ENCODE measurements at regions not wholly inside any gene's neighbourhood (a gene's known extent, or its start where the extent isn't known, plus 50 kb on each side); places are given as distances from the start of the nearest gene placed in this dataset.

- Histone ChIP-seq H3K4me2 (ENCODE audit: insufficient read depth, low read length) (no peak overlapping the region), H3K9ac (ENCODE audit: low read depth, low read length) (no peak overlapping the region), H3K27ac (ENCODE audit: low read length) (no peak overlapping the region), H2AFZ (ENCODE audit: low read depth, low read length) (no peak overlapping the region), H3K4me3 (ENCODE audit: low read depth in 1 of 2, low read length in 2 of 2) (no peak overlapping the region), H3K79me2 (ENCODE audit: insufficient read depth, low read length) (no peaks in the 10 kb centered on the region), H4K20me1 (ENCODE audit: insufficient read depth, low read length) (no peaks in the 10 kb centered on the region), H3K4me1 (ENCODE audit: insufficient read depth, low read length) (no peaks in the 10 kb centered on the region), H3K36me3 (ENCODE audit: insufficient read depth, low read length) (no peaks in the 10 kb centered on the region), H3K9me3 (ENCODE audit: insufficient read depth, low read length, severe bottlenecking) (no peaks in the 10 kb centered on the region), H3K27me3 (ENCODE audit: insufficient read depth, low read length, poor library complexity) (no peaks in the 10 kb centered on the region)
- TF ChIP-seq EZH2 (IDR thresholded peaks at IDR 0.05; ENCODE audit: borderline replicate concordance, low read depth, low read length, severe bottlenecking) = no peak
- no peak for TF ChIP-seq CTCF (IDR thresholded peaks at IDR 0.05; ENCODE audit: borderline replicate concordance, extremely low read depth, low read length, poor library complexity, severe bottlenecking)
- no peak for DNase-seq
- no peak for ATAC-seq (ENCODE audit: insufficient read depth, low read depth)
Observed at GRCh38 chr9:7988644-7989280, 189.2 kb upstream of the DMAC1 start.

GRCh38 chr9:7984692-7985091, 185.1 kb upstream of the DMAC1 start:
- H3K36me3 ChIP-seq (ENCODE audit: insufficient read depth, low read length) = no peaks in the 10 kb centered on the region
- H3K9ac ChIP-seq (ENCODE audit: low read depth, low read length) = no peak overlapping the region
- H3K27ac ChIP-seq (ENCODE audit: low read length) = 0 out of 2 replicates have a peak overlapping the region, but pooled peaks have one; percentile 21
- no peak for ATAC-seq (ENCODE audit: insufficient read depth, low read depth)
- H2AFZ ChIP-seq (ENCODE audit: low read depth, low read length) = peak overlapping the region; percentile 41; the same call in 1 of the 2 replicates
- no peak overlapping the region for H3K4me3 ChIP-seq (ENCODE audit: low read depth in 1 of 2, low read length in 2 of 2)
- H3K4me1 ChIP-seq (ENCODE audit: insufficient read depth, low read length) = peaks cover 28% of the 10 kb centered on the region
- H4K20me1 ChIP-seq (ENCODE audit: insufficient read depth, low read length) = no peaks in the 10 kb centered on the region
- no peak overlapping the region for H3K4me2 ChIP-seq (ENCODE audit: insufficient read depth, low read length)
- no peak for DNase-seq
- no peak for TF ChIP-seq EZH2 (IDR thresholded peaks at IDR 0.05; ENCODE audit: borderline replicate concordance, low read depth, low read length, severe bottlenecking)
- TF ChIP-seq CTCF (IDR thresholded peaks at IDR 0.05; ENCODE audit: borderline replicate concordance, extremely low read depth, low read length, poor library complexity, severe bottlenecking) = no peak
- H3K79me2 ChIP-seq (ENCODE audit: insufficient read depth, low read length) = no peaks in the 10 kb centered on the region
- no peaks in the 10 kb centered on the region for H3K9me3 ChIP-seq (ENCODE audit: insufficient read depth, low read length, severe bottlenecking)
- H3K27me3 ChIP-seq (ENCODE audit: insufficient read depth, low read length, poor library complexity) = no peaks in the 10 kb centered on the region

GRCh38 chr9:7984203-7984602, 184.6 kb upstream of the DMAC1 start:
- H3K4me1 ChIP-seq (ENCODE audit: insufficient read depth, low read length) = peaks cover 28% of the 10 kb centered on the region
- ATAC-seq (ENCODE audit: insufficient read depth, low read depth) (no peak), DNase-seq (no peak)
- no peak overlapping the region for H3K4me2 ChIP-seq (ENCODE audit: insufficient read depth, low read length)
- no peaks in the 10 kb centered on the region for H3K36me3 ChIP-seq (ENCODE audit: insufficient read depth, low read length)
- no peak for TF ChIP-seq EZH2 (IDR thresholded peaks at IDR 0.05; ENCODE audit: borderline replicate concordance, low read depth, low read length, severe bottlenecking)
- TF ChIP-seq CTCF (IDR thresholded peaks at IDR 0.05; ENCODE audit: borderline replicate concordance, extremely low read depth, low read length, poor library complexity, severe bottlenecking) = no peak
- H3K27ac ChIP-seq (ENCODE audit: low read length) = no peak overlapping the region
- no peaks in the 10 kb centered on the region for H4K20me1 ChIP-seq (ENCODE audit: insufficient read depth, low read length)
- H3K9ac ChIP-seq (ENCODE audit: low read depth, low read length) = no peak overlapping the region
- no peaks in the 10 kb centered on the region for H3K9me3 ChIP-seq (ENCODE audit: insufficient read depth, low read length, severe bottlenecking)
- no peaks in the 10 kb centered on the region for H3K79me2 ChIP-seq (ENCODE audit: insufficient read depth, low read length)
- H2AFZ ChIP-seq (ENCODE audit: low read depth, low read length) = no peak overlapping the region
- H3K4me3 ChIP-seq (ENCODE audit: low read depth in 1 of 2, low read length in 2 of 2) = no peak overlapping the region
- no peaks in the 10 kb centered on the region for H3K27me3 ChIP-seq (ENCODE audit: insufficient read depth, low read length, poor library complexity)
